ENCODE measurements at regions not wholly inside any gene's neighbourhood (a gene's known extent, or its start where the extent isn't known, plus 50 kb on each side); places are given as distances from the start of the nearest gene placed in this dataset.

GRCh38 chr6:6836609-6837406 is 248.3 kb downstream of the LY86 start:
- DNase-seq, result no peak

DNA sequence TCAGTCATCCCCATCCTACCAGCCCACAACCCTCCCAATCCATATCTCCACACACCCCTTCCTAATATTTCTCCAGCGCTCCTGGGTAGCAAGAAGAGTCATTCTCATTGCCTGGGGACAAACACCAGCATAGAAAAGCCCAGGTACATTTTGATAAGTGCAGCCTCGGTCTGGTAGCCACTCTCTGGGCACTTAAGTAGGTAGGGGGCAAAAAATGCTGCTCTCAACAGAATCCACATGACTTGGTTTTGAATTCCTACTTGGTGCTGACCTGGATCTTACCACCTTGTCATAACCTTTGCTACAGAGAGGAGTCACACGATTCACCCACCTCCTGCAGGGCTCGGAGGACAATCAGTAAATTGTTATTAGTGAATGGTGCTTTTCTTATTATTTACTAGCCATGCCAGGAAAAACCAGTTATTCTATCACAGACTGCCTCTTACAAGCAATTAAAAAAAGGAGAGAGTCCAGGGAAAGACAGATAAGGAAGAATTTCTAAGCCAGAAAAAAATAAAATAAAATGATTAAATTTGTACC is 249.1 kb downstream of the LY86 start:
- no peak for DNase-seq

GRCh38 chr6:6840831-6841291 is 252.3 kb downstream of the LY86 start:
- DNase-seq, result no peak

DNA sequence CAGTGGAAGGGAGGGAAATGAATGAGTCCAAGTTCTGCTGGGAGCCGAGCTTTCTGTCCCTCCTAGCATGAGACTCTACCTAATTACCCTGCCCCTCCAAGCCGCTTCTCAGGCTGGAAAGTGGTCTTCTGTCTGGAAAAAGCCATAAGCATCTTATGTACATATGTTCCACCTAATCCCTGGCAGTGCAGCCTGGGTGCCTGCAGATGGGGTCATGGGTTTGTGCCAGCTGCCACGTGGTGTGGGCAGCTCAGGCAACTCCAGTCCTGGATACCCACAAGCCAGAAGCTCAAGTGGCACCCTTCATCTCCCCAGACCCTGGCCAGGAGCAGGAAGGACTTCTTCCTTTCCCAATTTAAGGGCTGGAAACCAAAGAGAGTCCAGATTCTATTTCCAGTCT is 253.1 kb downstream of the LY86 start:
- DNase-seq, result no peak

- DNase-seq, result no peak
Measured at GRCh38 chr6:6842291-6842690, 253.8 kb downstream of the LY86 start.

DNA sequence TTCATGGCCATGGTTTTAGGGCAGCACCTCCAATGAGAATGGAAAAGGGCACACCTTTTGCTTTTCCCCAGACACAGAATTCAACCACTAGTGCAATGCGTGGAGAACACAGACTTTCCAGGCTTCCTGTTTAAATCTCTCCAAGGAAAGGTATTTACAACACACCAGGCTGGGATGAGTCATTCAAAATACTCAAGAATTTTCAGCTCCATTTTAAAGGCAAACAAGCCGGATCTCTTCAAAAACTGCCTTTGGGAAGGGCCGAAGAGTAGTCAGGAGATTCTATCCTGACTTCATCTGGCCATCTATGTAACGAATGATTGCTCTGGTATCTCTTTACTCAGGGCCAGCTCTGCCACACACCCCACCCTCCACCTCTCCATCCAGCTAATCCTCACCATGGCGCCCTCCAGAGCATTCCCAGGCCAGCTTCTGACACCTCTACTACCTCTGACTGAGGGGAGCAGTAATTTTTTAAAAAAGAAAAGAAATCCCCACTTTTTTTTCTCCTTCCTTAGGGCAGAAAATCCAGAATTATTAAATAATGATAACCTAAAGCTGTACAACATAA is 254.6 kb downstream of the LY86 start:
- no peak for DNase-seq

GRCh38 chr6:6843777-6844176 is 255.3 kb downstream of the LY86 start:
- DNase-seq, result no peak

GRCh38 chr6:6844530-6844929 is 256.0 kb downstream of the LY86 start:
- no peak for DNase-seq

- DNase-seq, result no peak
Measured at GRCh38 chr6:6845603-6846002, 257.1 kb downstream of the LY86 start.

DNA sequence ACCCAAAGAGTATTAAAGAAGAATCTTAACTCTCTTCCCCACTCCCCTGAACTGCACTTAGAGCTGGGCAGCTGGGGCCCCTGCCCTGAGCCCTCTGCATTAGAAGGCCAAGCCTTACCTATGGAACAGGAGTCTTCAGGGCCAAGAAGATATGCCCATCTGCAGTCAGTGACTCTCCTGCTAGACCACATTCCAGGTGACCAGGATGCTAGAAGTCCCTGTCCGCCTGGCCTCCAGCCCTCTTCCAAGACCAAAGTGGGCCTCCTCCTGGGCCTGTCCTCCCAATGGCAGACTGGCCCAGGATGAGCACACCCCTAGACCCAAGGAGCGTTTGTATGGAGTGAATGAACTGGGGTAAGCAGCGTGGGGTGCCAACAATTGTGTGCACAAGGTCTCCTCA is 259.1 kb downstream of the LY86 start:
- DNase-seq, result no peak

DNA sequence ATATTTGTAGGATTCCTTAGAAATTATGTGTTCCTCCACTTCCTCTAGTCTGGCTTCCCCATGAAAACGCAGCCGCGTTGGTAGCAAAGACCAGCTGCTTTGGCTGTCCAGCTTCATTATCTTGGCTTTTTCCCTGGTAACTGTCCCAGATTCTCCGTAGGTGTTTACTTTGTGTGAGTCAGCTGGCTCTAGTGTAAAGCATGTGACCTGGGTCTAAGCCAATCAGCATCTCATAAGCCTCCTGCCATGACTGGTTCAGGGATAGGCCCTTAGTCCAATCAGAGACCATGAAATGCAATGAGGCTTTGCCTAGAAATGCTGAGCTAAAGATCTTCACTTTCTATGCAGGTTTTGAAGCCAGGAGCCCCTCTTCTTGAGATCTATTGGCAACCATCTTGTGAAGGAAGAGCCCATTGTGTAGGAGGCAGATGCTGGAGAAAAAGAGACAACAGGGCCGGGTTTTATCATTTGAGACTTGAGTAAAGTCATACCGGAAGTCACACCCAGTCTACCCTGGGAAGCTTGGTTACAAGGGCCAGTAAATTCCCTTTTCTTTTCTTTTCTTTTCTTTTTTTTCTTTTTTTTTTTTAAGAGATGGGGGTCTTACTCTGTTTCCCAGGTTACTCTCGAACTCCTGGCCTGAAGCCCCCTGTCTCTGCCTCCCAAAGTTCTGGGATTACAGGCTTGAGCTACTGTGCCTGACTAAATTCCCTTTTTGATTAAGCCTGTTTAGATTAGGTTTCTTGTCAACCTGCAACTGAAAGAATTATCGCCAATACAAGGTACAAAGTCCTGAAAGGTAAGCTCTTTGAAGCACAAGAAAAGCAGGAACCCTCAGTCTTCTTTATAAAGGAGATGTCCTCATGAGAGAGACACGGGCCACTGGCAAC is 256.5 kb upstream of the RREB1 start:
- peak; percentile 75 to 77 for DNase-seq

GRCh38 chr6:6851949-6852261 is 255.9 kb upstream of the RREB1 start:
- no peak for DNase-seq

GRCh38 chr6:6856538-6857523 is 250.9 kb upstream of the RREB1 start:
- DNase-seq, result peak in 1 of 2 donors; percentile 35

DNA sequence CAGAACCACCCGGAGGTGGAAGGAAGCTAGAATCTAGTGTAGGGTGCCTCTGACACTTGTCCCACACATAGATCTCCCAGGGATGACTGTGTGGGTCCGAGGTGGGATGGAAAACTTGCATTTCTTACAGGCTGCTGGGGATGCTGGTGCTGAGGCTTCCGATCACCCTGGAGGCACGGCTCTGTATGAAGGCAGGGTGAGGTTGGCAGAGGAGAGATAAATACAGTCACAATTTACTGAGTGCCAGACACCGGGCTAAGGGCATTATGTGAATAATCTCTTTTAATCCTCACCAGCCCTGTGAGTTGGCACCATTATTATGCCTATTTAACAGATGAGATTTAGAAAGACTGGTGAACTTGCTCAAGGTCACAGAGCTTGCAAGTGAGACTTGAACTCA is 250.2 kb upstream of the RREB1 start:
- DNase-seq, result no peak

DNA sequence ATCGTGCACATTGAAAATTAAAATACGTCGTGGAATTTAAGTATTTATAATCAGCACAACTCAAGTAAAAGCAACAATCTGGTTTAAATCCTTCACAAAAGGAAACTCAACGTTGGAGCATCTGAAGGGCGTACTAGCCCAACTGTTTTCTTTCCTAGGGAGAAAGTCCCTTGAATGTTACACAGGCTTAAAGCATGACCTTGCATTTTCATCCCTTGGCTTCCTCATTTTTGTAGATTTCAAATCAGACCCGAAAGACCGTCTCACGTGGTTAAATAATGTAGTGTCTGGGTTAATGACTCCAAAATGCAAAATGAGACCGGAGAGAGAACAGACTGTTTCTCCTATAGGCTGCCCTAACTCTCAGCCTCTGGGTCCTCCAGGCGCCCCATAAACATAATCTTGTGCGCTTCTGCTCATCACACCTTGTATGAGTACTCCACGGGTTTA is 249.2 kb upstream of the RREB1 start:
- no peak for DNase-seq

GRCh38 chr6:6859105-6859504 is 248.7 kb upstream of the RREB1 start:
- no peak for DNase-seq

- DNase-seq, result no peak
Measured at GRCh38 chr6:6859722-6860121, 248.0 kb upstream of the RREB1 start.

DNA sequence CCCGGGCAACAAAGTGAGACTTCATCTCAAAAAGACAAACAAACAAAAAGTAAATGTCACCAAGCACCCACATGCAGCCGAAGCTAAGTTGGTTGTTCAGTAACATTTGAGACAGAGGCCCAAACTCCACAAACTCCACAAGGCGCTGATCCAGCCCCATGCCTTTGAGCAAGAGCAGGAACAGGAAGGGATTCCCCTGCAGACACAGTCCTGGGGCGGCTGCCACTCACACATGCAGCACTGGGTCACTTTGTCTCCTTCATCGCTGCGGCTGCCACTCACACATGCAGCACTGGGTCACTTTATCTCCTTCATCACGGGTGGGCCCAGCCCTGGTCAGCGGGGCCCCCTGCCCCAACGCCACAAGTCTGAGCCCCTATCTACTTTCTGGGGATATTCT is 246.9 kb upstream of the RREB1 start:
- DNase-seq, result no peak

DNA sequence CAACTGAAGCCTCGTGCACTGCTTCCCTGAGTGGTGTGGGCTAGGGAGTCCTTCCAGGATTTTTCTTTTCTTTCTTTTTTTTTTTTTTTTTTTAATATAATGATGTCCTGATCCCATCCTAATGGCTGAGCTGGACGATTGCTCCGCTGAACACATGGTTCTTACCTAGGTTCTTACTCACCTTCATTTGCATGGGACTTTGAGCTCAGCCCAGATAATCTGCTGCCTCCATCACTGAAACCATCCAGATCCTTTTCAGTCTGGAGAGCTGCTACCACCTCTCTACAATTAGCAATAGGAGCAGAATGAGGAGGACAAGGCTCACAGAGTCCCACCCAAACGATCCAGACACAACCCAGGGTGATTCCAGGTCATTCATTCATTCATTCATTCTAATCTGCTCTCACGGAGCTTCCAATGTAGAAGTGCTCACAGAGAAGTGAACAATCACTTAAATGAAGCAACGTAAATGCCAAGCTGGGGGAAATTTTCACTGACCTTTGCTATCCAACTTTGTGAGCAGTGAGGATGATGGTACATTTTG is 246.3 kb upstream of the RREB1 start:
- no peak for DNase-seq

DNA sequence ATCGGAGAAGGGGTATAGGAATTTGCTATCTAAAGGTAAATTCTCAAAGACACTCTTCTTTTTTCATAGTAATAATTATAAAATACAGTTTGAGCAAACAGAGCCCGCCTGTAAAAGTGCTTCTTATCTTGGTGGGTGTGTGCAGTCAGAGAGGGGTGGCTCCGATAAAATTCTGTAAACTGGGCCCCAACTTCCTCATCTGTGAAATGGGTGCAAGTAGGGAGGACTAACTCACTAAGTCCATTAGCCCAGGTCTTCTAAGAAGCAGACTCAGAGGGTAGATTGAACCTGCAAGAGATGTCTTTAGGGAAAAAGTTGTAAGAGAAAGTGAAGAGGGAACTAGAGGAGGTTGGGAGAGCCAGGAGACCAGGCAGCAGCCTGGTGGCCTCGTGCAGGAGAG is 245.8 kb upstream of the RREB1 start:
- no peak for DNase-seq
